Breast epithelium (tissue), 4 donors: ENCODE measurements at regions not wholly inside any gene's neighbourhood (a gene's known extent, or its start where the extent isn't known, plus 50 kb on each side); places are given as distances from the start of the nearest gene placed in this dataset.

Experiments used
- DNase-seq, 2 donors: peaks; one replicate each; pipeline ENCODE4 v3.0.0-alpha.2; 2019; ENCODE audit warnings: low spot score in 2 of 2
- H3K27ac ChIP-seq, 2 donors: fragments of 200-600 bp; sonication (generic) in 1 of 2; one replicate each; pipeline ENCODE4 v1.5.1; 2016 to 2019; ENCODE audit warnings: mild to moderate bottlenecking in 1 of 2
- H3K27me3 ChIP-seq, 2 donors: fragments of 200-600 bp; sonication (generic) in 1 of 2; one replicate each; pipeline versions ENCODE4 v1.5.1 to v1.6.0; 2017 to 2019; ENCODE audit warnings: control low read depth in 1 of 2, mild to moderate bottlenecking in 1 of 2
- H3K36me3 ChIP-seq: fragments of 200-600 bp; one replicate; pipeline ENCODE4 v1.5.1; 2019
- H3K4me1 ChIP-seq, 2 donors: fragments of 200-600 bp; sonication (generic); one replicate each; pipeline ENCODE4 v1.5.1; 2016 to 2019; ENCODE audit warnings: control low read depth in 1 of 2
- H3K4me3 ChIP-seq, 3 donors: fragments of 200-600 bp; sonication (generic); 1 replicate in 2 of 3; 2 replicates in 1 of 3; pipeline ENCODE4 v1.5.1; 2016 to 2019; ENCODE audit warnings: mild to moderate bottlenecking in 3 of 3, moderate library complexity in 2 of 3
- H3K9me3 ChIP-seq, 2 donors: fragments of 200-600 bp; sonication (generic) in 1 of 2; one replicate each; pipeline ENCODE4 v1.5.1; 2016 to 2019; ENCODE audit warnings: control low read depth in 1 of 2
- CTCF ChIP-seq, 3 donors: fragments of 450-650 bp; IDR thresholded peaks; one replicate each; pipeline ENCODE4 v1.5.1; 2016 to 2017; ENCODE audit warnings: antibody characterized with exemption in 3 of 3, mild to moderate bottlenecking in 3 of 3, moderate library complexity in 3 of 3
- POLR2A ChIP-seq: fragments of 450-650 bp; IDR thresholded peaks from one replicate; pipeline ENCODE4 v1.6.1; 2016; ENCODE audit warnings: antibody characterized with exemption, mild to moderate bottlenecking, moderate library complexity
- POLR2AphosphoS5 ChIP-seq, 3 donors: sonication (generic); formaldehyde crosslinking; IDR thresholded peaks; one replicate each; pipeline ENCODE4 v1.6.1; 2017; ENCODE audit warnings: antibody characterized with exemption in 3 of 3
- intact Hi-C: fragments of 100-400 bp; cut with DNase I; formaldehyde crosslinking; loops from one replicate; pipeline ENCODE4 v1.15.1; 2023; ENCODE audit warnings: low total_unique reads

GRCh38 chr14:61213920-61214319 is 67.2 kb downstream of the TMEM30B start:
- DNase-seq, result no peak
- intact Hi-C loops, result no loop called here
- no peaks in the 10 kb centered on the region for H3K4me1 ChIP-seq
- TF ChIP-seq CTCF (IDR thresholded peaks at IDR 0.05) (no peak), POLR2AphosphoS5 (IDR thresholded peaks at IDR 0.05) (no peak), POLR2A (no peak)
- no peaks in the 10 kb centered on the region for H3K9me3 ChIP-seq
- H3K27me3 ChIP-seq, result no peaks in the 10 kb centered on the region
- H3K36me3 ChIP-seq, result no peaks in the 10 kb centered on the region
- no peak overlapping the region for H3K4me3 ChIP-seq
- no peak overlapping the region for H3K27ac ChIP-seq

- Histone ChIP-seq H3K4me1 (no peaks in the 10 kb centered on the region), H3K27me3 (no peaks in the 10 kb centered on the region), H3K4me3 (no peak overlapping the region), H3K36me3 (no peaks in the 10 kb centered on the region), H3K9me3 (no peaks in the 10 kb centered on the region), H3K27ac (no peak overlapping the region)
- DNase-seq, result no peak
- intact Hi-C loops, result no loop called here
- TF ChIP-seq POLR2A, result no peak
- no peak for TF ChIP-seq POLR2AphosphoS5 (IDR thresholded peaks at IDR 0.05)
- no peak for TF ChIP-seq CTCF (IDR thresholded peaks at IDR 0.05)
Observed at GRCh38 chr14:61213191-61213621, 67.9 kb downstream of the TMEM30B start.

GRCh38 chr14:61212546-61212945 is 68.6 kb downstream of the TMEM30B start:
- no peak for DNase-seq
- Histone ChIP-seq H3K27me3 (no peaks in the 10 kb centered on the region), H3K4me1 (no peaks in the 10 kb centered on the region), H3K36me3 (no peaks in the 10 kb centered on the region), H3K4me3 (no peak overlapping the region), H3K9me3 (no peaks in the 10 kb centered on the region), H3K27ac (no peak overlapping the region)
- intact Hi-C loops, result no loop called here
- TF ChIP-seq POLR2A (no peak), CTCF (IDR thresholded peaks at IDR 0.05) (no peak), POLR2AphosphoS5 (IDR thresholded peaks at IDR 0.05) (no peak)

- TF ChIP-seq POLR2A, result no peak
- no peak for TF ChIP-seq POLR2AphosphoS5 (IDR thresholded peaks at IDR 0.05)
- TF ChIP-seq CTCF (IDR thresholded peaks at IDR 0.05), result no peak
- Histone ChIP-seq H3K4me1 (no peaks in the 10 kb centered on the region), H3K9me3 (no peaks in the 10 kb centered on the region), H3K4me3 (no peak overlapping the region), H3K27ac (no peak overlapping the region), H3K27me3 (no peaks in the 10 kb centered on the region), H3K36me3 (no peaks in the 10 kb centered on the region)
- intact Hi-C loops, result no loop called here
- no peak for DNase-seq
Observed at GRCh38 chr14:61211476-61212255, 69.5 kb downstream of the TMEM30B start.

- H3K4me1 ChIP-seq, result no peaks in the 10 kb centered on the region
- H3K27ac ChIP-seq, result no peak overlapping the region
- H3K4me3 ChIP-seq, result no peak overlapping the region
- H3K36me3 ChIP-seq, result no peaks in the 10 kb centered on the region
- no peaks in the 10 kb centered on the region for H3K27me3 ChIP-seq
- intact Hi-C loops, result no loop called here
- TF ChIP-seq POLR2AphosphoS5 (IDR thresholded peaks at IDR 0.05), result no peak
- no peak for TF ChIP-seq CTCF (IDR thresholded peaks at IDR 0.05)
- no peak for TF ChIP-seq POLR2A
- H3K9me3 ChIP-seq, result no peaks in the 10 kb centered on the region
- no peak for DNase-seq
Observed at GRCh38 chr14:61203081-61203753, 77.9 kb downstream of the TMEM30B start.
